Stimulated activated naive CD8-positive, alpha-beta T cell treated with anti-CD3 and anti-CD28 coated beads, Interleukin-15, Interleukin-2, amounts not matched to agents 100 ng/mL and 50 ng/mL, for 24 hours (primary cell): ENCODE measurements at regions not wholly inside any gene's neighbourhood (a gene's known extent, or its start where the extent isn't known, plus 50 kb on each side); places are given as distances from the start of the nearest gene placed in this dataset.

Experiments used
- H3K27ac Mint-ChIP-seq: one replicate; pipeline ENCODE4 v1.8.0; 2021; ENCODE audit warnings: mild to moderate bottlenecking, mixed read lengths
- H3K27me3 Mint-ChIP-seq: one replicate; pipeline ENCODE4 v1.8.0; 2021; ENCODE audit warnings: mixed read lengths
- H3K36me3 Mint-ChIP-seq: one replicate; pipeline ENCODE4 v1.8.0; 2021; ENCODE audit warnings: low read depth, mixed read lengths
- H3K4me1 Mint-ChIP-seq: one replicate; pipeline ENCODE4 v1.8.0; 2021; ENCODE audit warnings: low read depth, mixed read lengths
- H3K4me3 Mint-ChIP-seq: one replicate; pipeline ENCODE4 v1.8.0; 2021; ENCODE audit warnings: mild to moderate bottlenecking, mixed read lengths
- H3K9me3 Mint-ChIP-seq: one replicate; pipeline ENCODE4 v1.8.0; 2021; ENCODE audit warnings: mixed read lengths

DNA sequence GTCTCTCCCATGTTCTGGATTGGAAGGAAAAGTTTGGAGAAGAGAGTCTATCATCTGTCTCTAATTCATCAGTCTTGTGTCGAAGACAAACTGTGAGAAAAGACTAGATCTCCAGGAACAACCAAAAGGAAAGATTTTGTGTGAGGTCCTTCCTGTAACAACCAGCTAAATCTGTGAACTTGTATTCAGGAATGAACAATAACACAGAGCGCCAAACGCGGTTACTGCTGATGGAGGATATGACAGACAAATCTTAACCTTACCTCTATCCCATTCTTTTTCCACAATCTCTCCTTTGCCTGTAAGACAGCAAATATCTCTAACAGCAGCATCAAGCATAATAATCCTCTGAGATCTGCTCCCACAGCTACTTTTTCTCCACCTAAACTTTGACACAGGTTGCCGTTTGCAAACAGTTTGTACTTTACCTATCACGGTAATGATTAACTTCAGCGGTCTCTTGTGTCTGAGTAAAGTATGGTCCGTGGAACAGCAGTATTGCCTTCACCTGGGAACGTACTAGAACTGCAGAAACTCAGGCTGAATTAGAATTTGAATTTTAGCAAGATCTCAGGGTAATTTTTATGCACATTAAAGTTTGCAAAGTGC lies 387.6 kb downstream of the ELAVL2 start:
- H3K27me3 Mint-ChIP-seq: no peaks in the 10 kb centered on the region
- no peaks in the 10 kb centered on the region for H3K4me1 Mint-ChIP-seq
- H3K27ac Mint-ChIP-seq: no peak overlapping the region
- H3K4me3 Mint-ChIP-seq: no peak overlapping the region
- H3K36me3 Mint-ChIP-seq: no peaks in the 10 kb centered on the region
- peaks cover 4% of the 10 kb centered on the region for H3K9me3 Mint-ChIP-seq

DNA sequence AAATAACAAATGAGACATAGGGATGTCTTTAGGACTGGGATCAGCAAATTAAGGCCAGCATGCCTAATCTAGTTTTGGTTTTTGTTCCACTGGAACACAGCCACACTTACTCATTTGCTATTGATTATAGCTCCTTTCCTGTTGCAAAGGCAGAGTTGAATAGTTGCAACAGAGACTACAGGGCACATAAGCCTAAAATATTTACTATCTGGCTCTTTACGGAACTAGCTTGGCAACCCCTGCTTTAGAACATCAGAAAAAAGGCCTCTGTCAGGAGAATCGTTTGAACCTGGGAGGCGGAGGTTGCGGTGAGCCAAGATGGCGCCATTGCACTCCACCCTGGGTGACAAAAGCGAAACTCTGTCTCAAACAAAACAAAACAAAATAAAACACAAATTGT lies 384.8 kb downstream of the ELAVL2 start:
- no peak overlapping the region for H3K27ac Mint-ChIP-seq
- no peaks in the 10 kb centered on the region for H3K4me1 Mint-ChIP-seq
- no peaks in the 10 kb centered on the region for H3K27me3 Mint-ChIP-seq
- no peaks in the 10 kb centered on the region for H3K36me3 Mint-ChIP-seq
- H3K9me3 Mint-ChIP-seq: peaks cover 4% of the 10 kb centered on the region
- H3K4me3 Mint-ChIP-seq: no peak overlapping the region

DNA sequence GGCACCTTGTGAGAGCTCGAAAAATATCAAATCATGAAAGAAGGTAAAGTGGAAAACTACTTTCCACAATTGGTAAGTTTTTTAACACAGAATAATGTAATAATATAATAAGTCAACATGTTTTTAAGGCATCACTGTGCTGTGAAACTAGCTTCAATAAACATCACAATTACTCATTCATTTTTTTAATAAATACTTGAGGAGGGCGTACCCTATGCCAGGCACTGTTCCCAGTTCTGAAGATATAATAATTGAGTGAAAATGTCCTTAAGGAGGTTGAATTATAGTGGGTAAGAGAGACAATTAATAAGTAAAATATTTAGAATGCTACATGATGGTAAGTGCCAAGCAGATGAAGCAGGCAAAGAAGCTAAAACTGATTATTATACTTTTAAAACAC lies 381.4 kb downstream of the ELAVL2 start:
- H3K4me3 Mint-ChIP-seq: no peak overlapping the region
- H3K4me1 Mint-ChIP-seq: no peaks in the 10 kb centered on the region
- no peaks in the 10 kb centered on the region for H3K36me3 Mint-ChIP-seq
- no peak overlapping the region for H3K27ac Mint-ChIP-seq
- peaks cover 7% of the 10 kb centered on the region for H3K9me3 Mint-ChIP-seq
- H3K27me3 Mint-ChIP-seq: no peaks in the 10 kb centered on the region

DNA sequence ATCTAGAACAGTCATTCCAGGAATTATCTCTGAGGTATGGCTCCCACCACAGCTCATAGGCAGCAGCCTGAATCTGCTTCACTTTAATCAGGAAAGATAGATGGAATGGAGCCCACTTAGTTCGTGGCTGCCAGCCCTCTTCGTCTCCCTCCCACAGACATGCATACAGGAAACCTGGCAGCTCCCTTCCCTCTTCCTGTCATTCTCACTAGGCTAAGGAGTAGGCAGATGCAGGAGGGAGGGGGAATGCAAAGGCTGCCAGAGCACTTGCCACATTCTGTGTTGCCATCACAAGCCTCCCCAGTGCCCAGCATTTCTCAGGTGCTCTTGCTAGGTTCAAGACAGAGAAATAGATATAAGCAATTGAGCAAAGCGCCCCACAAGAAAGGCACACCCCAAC lies 378.9 kb downstream of the ELAVL2 start:
- Mint-ChIP-seq H3K9me3 (peaks cover 7% of the 10 kb centered on the region), H3K4me1 (no peaks in the 10 kb centered on the region), H3K27me3 (no peaks in the 10 kb centered on the region), H3K36me3 (no peaks in the 10 kb centered on the region), H3K27ac (no peak overlapping the region), H3K4me3 (no peak overlapping the region)

DNA sequence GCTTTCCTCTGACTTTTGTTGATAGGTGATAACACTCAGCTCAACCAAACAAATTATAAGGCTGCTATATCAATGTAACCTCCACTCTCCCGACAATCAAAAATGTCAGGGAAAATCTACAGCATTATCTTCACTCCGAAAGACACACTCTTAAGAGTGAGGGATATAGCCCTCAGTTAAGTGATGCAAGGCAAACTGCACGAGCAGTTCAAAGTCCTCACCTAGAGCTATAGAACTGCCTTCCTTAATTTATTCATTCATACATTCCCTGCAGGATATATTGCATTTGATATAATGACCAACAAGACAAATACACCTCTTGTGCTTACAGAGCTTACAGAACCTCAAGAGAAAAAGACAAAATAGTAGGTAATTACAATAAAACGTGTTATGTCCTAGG lies 378.1 kb downstream of the ELAVL2 start:
- H3K4me1 Mint-ChIP-seq: no peaks in the 10 kb centered on the region
- H3K27ac Mint-ChIP-seq: no peak overlapping the region
- H3K27me3 Mint-ChIP-seq: no peaks in the 10 kb centered on the region

DNA sequence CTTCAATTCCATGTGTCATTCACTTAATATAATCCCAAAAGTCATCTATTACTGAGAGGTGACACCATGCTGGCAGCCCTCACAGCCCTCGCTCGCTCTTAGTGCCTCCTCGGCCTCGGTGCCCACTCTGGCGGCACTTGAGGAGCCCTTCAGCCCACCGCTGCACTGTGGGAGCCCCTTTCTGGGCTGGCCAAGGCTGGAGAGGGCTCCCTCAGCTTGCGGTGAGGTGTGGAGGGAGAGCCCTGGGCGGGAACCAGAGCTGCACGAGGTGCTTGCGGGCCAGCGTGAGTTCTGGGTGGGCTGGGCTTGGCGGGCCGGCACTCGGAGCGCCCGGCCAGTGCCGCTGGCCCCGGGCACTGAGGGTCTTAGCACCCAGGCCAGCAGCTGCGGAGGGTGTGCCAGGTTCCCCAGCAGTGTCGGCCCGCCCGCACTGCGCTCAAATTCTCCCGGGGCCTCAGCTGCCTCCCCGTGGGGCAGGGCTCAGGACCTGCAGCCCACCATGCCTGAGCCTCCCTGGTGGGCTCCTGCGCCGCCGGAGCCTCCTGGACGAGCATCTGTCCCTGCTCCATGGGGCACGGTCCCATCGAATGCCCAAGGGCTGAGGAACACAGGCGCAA lies 374.1 kb downstream of the ELAVL2 start:
- peaks cover 9% of the 10 kb centered on the region for H3K9me3 Mint-ChIP-seq
- H3K4me3 Mint-ChIP-seq: no peak overlapping the region
- H3K27ac Mint-ChIP-seq: no peak overlapping the region
- H3K4me1 Mint-ChIP-seq: no peaks in the 10 kb centered on the region
- H3K36me3 Mint-ChIP-seq: no peaks in the 10 kb centered on the region
- no peaks in the 10 kb centered on the region for H3K27me3 Mint-ChIP-seq

More for the DNA sequence above, 378.1 kb downstream of the ELAVL2 start:
- H3K4me3 Mint-ChIP-seq: no peak overlapping the region
- no peaks in the 10 kb centered on the region for H3K36me3 Mint-ChIP-seq
- H3K9me3 Mint-ChIP-seq: peaks cover 7% of the 10 kb centered on the region

DNA sequence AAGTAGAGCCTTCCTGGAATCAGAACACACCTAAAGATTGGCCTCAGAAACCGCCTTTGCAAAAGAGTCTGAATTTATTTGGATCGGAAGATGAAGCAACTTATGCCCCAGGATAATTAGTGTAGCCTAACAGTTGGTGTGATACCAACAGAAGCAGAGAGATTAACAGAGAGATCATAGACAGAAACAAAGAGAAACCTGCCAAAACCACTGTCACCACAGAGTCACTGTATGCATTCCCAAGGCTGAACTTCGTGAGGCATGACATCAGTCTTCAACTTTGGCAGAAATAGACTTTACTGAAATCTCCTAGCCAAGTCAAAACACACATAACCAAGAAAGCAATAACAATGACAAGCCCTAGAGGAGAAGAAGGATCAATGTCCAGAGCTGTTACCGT lies 361.8 kb downstream of the ELAVL2 start:
- Mint-ChIP-seq H3K36me3 (no peaks in the 10 kb centered on the region), H3K27me3 (no peaks in the 10 kb centered on the region), H3K9me3 (peaks cover 8% of the 10 kb centered on the region), H3K4me1 (no peaks in the 10 kb centered on the region), H3K4me3 (no peak overlapping the region), H3K27ac (no peak overlapping the region)

DNA sequence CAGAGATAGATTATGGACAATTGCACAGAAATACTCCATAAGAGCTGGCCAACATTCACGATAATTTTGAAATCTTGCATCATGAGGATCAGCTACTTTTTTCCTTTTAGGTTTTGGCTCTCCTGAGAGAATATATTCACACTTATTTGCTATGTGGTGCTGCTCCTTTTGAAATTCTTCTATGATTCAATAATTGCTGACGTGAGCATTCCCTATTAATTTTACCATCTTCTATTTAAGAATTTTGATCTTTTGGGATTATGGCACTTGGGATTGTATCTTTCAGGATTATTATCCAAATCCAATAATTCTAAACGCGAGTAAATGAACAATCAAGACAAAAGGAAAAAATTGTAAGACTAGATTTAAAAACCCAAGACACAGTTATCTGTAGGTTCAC lies 358.8 kb downstream of the ELAVL2 start:
- Mint-ChIP-seq H3K27ac (no peak overlapping the region), H3K4me1 (no peaks in the 10 kb centered on the region), H3K9me3 (peaks cover 8% of the 10 kb centered on the region), H3K27me3 (no peaks in the 10 kb centered on the region), H3K36me3 (no peaks in the 10 kb centered on the region), H3K4me3 (no peak overlapping the region)

DNA sequence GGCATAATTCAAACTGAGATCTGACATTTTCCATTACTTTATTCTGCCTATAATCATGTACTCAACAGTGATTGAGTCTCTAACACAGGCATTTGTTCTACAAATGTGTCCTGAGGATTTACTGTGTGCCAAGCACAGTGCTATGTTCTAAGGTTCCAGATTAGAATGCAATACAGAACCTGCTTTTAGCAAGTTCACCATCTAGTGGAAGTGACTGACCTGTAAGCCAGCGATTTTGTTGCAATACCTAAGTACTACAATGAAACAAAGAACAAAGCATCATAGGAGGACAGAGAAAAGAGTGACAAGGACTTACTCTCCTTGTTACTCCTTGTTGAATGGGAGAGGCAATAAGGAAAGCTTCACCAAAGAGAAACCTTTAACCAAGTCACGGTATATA lies 348.1 kb downstream of the ELAVL2 start:
- no peaks in the 10 kb centered on the region for H3K27me3 Mint-ChIP-seq
- H3K4me1 Mint-ChIP-seq: no peaks in the 10 kb centered on the region
- no peak overlapping the region for H3K4me3 Mint-ChIP-seq
- peaks cover 17% of the 10 kb centered on the region for H3K9me3 Mint-ChIP-seq
- H3K36me3 Mint-ChIP-seq: no peaks in the 10 kb centered on the region
- no peak overlapping the region for H3K27ac Mint-ChIP-seq

DNA sequence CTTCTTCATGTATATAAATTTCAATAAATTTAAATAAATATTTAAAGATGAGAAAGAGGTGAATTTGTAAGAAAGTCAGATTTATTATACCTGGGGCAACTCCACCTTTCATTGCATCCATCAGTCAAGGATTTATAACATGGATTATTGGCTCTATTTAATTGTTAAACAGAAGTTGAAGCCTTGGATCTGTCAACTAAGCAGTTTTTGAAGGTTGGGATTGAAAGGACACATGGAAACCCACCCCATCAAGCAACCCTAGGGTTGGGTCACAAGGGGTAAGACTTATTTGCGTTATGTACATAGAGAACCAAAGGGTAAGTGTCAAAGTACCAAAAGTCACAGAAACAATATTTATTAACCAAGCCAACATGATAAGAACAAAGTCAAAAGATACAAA lies 342.5 kb downstream of the ELAVL2 start:
- Mint-ChIP-seq H3K27ac (no peak overlapping the region), H3K4me1 (no peaks in the 10 kb centered on the region), H3K4me3 (no peak overlapping the region), H3K9me3 (peaks cover 8% of the 10 kb centered on the region), H3K36me3 (no peaks in the 10 kb centered on the region), H3K27me3 (no peaks in the 10 kb centered on the region)

DNA sequence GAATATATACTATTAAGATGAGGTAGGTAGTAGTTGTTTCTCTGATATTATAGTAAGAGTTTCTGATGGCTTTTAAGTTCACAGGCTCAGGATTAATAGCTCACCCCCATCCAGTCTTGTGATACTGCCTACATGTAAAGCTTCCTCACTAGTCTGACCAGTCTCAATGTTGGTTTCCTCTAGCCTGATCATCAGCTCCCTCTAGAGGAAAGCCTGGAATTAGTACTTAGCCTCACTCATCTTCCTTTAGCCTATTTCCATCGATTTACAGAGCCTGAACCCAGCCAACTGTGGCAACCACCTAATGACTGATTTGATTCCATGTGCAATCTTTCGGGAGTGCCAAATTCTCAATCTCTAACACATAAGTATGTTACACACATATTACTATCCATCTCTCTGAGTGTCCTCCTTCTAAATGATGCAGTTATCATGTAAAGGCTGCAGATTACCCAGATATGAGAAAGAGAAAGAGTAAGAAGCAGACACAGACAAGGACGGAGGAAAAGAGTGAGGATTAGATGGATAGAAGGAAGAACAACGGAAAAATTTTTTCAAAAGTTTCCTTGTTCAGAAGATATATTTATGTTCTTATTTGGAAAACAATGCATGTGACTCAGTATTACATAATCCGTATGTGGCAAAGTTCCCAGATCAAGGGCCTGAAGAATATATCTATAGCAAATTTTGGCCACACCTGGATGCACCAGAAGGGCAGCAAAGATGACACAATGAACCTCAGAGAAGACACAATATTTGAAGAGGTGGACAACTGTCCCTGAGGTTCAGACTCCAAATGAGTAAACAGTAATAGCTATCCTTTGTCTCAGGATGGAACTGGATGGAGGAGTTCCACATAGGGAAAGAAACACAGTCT lies 333.7 kb downstream of the ELAVL2 start:
- Mint-ChIP-seq H3K27ac (no peak overlapping the region), H3K36me3 (no peaks in the 10 kb centered on the region), H3K27me3 (no peaks in the 10 kb centered on the region), H3K4me3 (no peak overlapping the region), H3K9me3 (no peaks in the 10 kb centered on the region), H3K4me1 (no peaks in the 10 kb centered on the region)

DNA sequence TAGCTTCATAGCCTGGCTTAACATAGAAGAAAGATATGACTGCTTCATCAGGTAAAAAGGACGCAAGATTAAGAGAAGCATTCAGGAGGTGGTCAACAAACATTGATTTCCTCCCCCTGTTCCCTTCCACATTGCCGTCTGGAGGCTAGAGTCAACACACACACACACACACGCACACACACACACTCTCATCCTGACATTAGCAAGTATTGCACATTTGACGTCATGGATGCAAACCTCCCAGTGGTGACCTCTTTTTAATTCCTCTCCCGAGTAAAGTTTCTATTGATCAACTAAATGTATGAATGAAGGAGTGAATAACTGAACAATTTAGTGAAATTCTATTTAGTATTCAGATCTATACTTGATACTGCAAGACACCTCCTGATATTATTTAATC lies 332.8 kb downstream of the ELAVL2 start:
- H3K27ac Mint-ChIP-seq: no peak overlapping the region
- H3K4me3 Mint-ChIP-seq: no peak overlapping the region
- H3K27me3 Mint-ChIP-seq: no peaks in the 10 kb centered on the region
- H3K4me1 Mint-ChIP-seq: no peaks in the 10 kb centered on the region
- no peaks in the 10 kb centered on the region for H3K9me3 Mint-ChIP-seq
- H3K36me3 Mint-ChIP-seq: no peaks in the 10 kb centered on the region

DNA sequence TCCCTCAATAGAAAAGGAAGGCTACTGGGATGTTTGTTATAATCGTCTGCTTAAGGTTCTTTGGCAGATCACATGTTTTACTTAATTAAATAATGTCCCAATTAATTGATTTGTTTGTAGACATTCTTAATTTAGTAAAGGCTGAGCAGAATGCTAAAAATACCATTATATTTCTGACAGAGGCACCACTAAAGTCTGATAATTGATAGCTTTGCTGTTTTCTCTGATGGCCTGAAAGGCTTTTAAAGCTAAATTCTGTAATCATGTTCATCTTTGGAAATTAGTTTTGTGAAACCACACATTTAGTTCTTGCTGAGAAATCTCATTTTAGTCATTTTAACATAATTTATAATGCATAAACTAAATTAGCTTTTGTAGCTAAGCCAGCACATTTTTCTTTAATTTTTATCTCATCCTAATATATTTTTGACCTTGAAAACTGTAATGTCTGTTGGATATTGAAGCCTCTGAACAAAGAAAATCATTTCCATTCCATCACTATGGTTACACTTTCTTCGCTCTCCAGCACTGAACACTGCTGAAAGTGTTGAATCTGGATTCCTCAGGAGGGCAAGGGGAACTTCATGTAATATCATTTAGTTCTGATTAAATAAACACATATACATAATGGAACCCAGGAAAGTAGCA lies 329.4 kb downstream of the ELAVL2 start:
- Mint-ChIP-seq H3K27me3 (no peaks in the 10 kb centered on the region), H3K4me3 (no peak overlapping the region), H3K9me3 (no peaks in the 10 kb centered on the region), H3K4me1 (no peaks in the 10 kb centered on the region), H3K27ac (no peak overlapping the region), H3K36me3 (no peaks in the 10 kb centered on the region)

DNA sequence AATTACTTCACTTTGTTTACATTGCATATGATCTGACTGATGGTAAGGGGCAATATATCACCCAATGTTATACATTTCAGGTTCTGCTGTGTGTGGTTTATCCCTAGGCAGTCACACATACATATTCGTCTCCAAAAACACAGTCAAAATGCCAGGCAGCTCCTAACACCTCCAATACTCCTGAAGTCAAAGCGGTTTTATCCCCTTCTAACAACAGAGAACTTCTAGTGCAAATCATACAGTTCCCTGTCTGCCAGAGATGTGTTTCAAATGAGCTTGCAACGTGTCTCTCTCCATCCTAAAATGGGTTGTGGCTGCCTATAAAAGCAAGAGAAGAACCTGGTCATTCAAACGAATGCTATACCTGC lies 328.9 kb downstream of the ELAVL2 start:
- no peaks in the 10 kb centered on the region for H3K9me3 Mint-ChIP-seq
- H3K27ac Mint-ChIP-seq: no peak overlapping the region
- no peaks in the 10 kb centered on the region for H3K36me3 Mint-ChIP-seq
- no peaks in the 10 kb centered on the region for H3K4me1 Mint-ChIP-seq
- no peak overlapping the region for H3K4me3 Mint-ChIP-seq
- no peaks in the 10 kb centered on the region for H3K27me3 Mint-ChIP-seq

DNA sequence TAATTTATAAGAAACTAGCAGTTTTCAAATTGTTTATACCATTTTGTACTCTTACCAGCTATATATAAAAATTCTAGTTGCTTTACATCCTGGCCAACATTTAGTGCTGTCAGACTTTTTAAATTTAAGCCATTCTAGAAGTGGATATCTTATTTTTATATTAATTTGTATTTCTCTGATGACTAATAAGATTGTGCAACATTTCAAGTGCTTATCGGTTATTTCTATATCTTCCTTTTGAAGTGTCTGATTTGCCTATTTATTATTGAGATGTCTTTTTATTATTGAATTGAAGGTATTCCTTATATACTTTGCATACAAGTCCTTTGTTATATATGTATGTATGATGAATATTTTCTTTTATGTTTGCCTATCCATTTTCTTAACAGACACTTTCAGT lies 324.0 kb downstream of the ELAVL2 start:
- Mint-ChIP-seq H3K4me1 (no peaks in the 10 kb centered on the region), H3K27ac (no peak overlapping the region), H3K4me3 (no peak overlapping the region), H3K36me3 (no peaks in the 10 kb centered on the region), H3K9me3 (peaks cover 6% of the 10 kb centered on the region), H3K27me3 (no peaks in the 10 kb centered on the region)
